Keratinocyte (primary cell): ENCODE measurements at regions not wholly inside any gene's neighbourhood (a gene's known extent, or its start where the extent isn't known, plus 50 kb on each side); places are given as distances from the start of the nearest gene placed in this dataset.

Experiments used
- DNase-seq: peaks from one replicate; pipeline ENCODE4 v3.0.0-alpha.2; 2011; ENCODE audit warnings: low read depth, missing footprints, low spot score
- FAIRE-seq: peaks from 2 replicates; lab custom pipeline; 2011; peaks lifted over from hg19 to GRCh38; lab: Jason Lieb, UNC
- H2AFZ ChIP-seq: 2 replicates; pipeline ENCODE4 v1.6.0; 2012; ENCODE audit warnings: low read length, control low read depth, inconsistent platforms; ENCODE audit not compliant: control insufficient read depth
- H3K27ac ChIP-seq: 2 replicates; pipeline ENCODE4 v1.5.1; 2011; ENCODE audit warnings: low read length; ENCODE audit not compliant: control insufficient read depth, insufficient read depth
- H3K27me3 ChIP-seq: 3 replicates; pipeline ENCODE4 v1.6.0; 2011; ENCODE audit warnings: low read length; ENCODE audit not compliant: control insufficient read depth, insufficient read depth; ENCODE audit errors: extremely low read depth
- H3K36me3 ChIP-seq, 2 experiments: 2 replicates in 1 of 2; 3 replicates in 1 of 2; pipeline ENCODE4 v1.5.1; 2011; ENCODE audit warnings: low read length in 2 of 2, mild to moderate bottlenecking in 1 of 2; ENCODE audit not compliant: control insufficient read depth in 2 of 2, insufficient read depth in 2 of 2; ENCODE audit errors: extremely low read depth in 1 of 2
- H3K4me1 ChIP-seq: 3 replicates; pipeline ENCODE4 v1.5.1; 2011; ENCODE audit warnings: low read length; ENCODE audit not compliant: control insufficient read depth, insufficient read depth; ENCODE audit errors: extremely low read depth
- H3K4me2 ChIP-seq: 3 replicates; pipeline ENCODE4 v1.6.0; 2011; ENCODE audit warnings: low read depth, low read length; ENCODE audit not compliant: control insufficient read depth, insufficient read depth; ENCODE audit errors: extremely low read depth
- H3K4me3 ChIP-seq, 3 experiments: fragments of 200-600 bp in 1 of 3; sonication (generic) in 1 of 3; 2 replicates in 2 of 3; 3 replicates in 1 of 3; pipeline ENCODE4 v1.5.1; 2011 to 2016; ENCODE audit warnings: low read length in 3 of 3, mild to moderate bottlenecking in 3 of 3, control low read depth in 2 of 3, inconsistent platforms in 1 of 3, low read depth in 1 of 3, mixed read lengths in 1 of 3, mixed run types in 1 of 3, moderate library complexity in 1 of 3; ENCODE audit not compliant: control insufficient read depth in 2 of 3, insufficient read depth in 2 of 3; ENCODE audit errors: extremely low read depth in 1 of 3
- H3K79me2 ChIP-seq: 2 replicates; pipeline ENCODE4 v1.6.0; 2012; ENCODE audit warnings: low read length; ENCODE audit not compliant: control insufficient read depth, insufficient read depth
- H3K9ac ChIP-seq: 3 replicates; pipeline ENCODE4 v1.6.0; 2011; ENCODE audit warnings: low read length; ENCODE audit not compliant: control insufficient read depth, insufficient read depth; ENCODE audit errors: extremely low read depth
- H3K9me1 ChIP-seq: 3 replicates; pipeline ENCODE4 v1.6.0; 2011; ENCODE audit warnings: low read length; ENCODE audit not compliant: control insufficient read depth, insufficient read depth; ENCODE audit errors: extremely low read depth
- H3K9me3 ChIP-seq: 2 replicates; pipeline ENCODE4 v1.5.1; 2012; ENCODE audit warnings: low read depth, low read length; ENCODE audit not compliant: control insufficient read depth
- H4K20me1 ChIP-seq: 3 replicates; pipeline ENCODE4 v1.6.0; 2011; ENCODE audit warnings: low read length; ENCODE audit not compliant: control insufficient read depth, insufficient read depth; ENCODE audit errors: extremely low read depth
- CTCF ChIP-seq, 3 experiments: IDR thresholded peaks in 1 of 3; conservative IDR thresholded peaks in 1 of 3; optimal IDR thresholded peaks in 1 of 3; 2 replicates in 2 of 3; 3 replicates in 1 of 3; pipeline versions ENCODE3 to v1.5.1; 2011; ENCODE audit warnings: low read length in 3 of 3, mild to moderate bottlenecking in 3 of 3, moderate library complexity in 2 of 3, control low read depth in 1 of 3, inconsistent platforms in 1 of 3; ENCODE audit not compliant: insufficient read depth in 2 of 3; ENCODE audit errors: extremely low read depth in 1 of 3
- EZH2 ChIP-seq: IDR thresholded peaks from one replicate; pipeline ENCODE4 v1.6.1; 2012; ENCODE audit warnings: inconsistent platforms, mild to moderate bottlenecking, low read length, moderate library complexity
- dilution Hi-C: fragments of 300-500 bp; cut with MboI; formaldehyde crosslinking; loops from one replicate; pipeline ENCODE4 v1.7.0; 2020; ENCODE audit warnings: low sequenced_read_pairs; ENCODE audit not compliant: extremely low pct_ligation_motif_present

- no peaks in the 10 kb centered on the region for H3K9me1 ChIP-seq
- dilution Hi-C loops, result no loop called here
- DNase-seq, result no peak
- H2AFZ ChIP-seq, result no peak overlapping the region
- no peak for FAIRE-seq
- no peaks in the 10 kb centered on the region for H3K4me1 ChIP-seq
- H3K79me2 ChIP-seq, result no peaks in the 10 kb centered on the region
- H3K27me3 ChIP-seq, result no peaks in the 10 kb centered on the region
- H3K4me2 ChIP-seq, result no peak overlapping the region
- H3K9ac ChIP-seq, result no peak overlapping the region
- no peaks in the 10 kb centered on the region for H3K36me3 ChIP-seq
- H3K4me3 ChIP-seq, result no peak overlapping the region
- H3K27ac ChIP-seq, result no peak overlapping the region
- H3K9me3 ChIP-seq, result no peaks in the 10 kb centered on the region
- TF ChIP-seq EZH2 (no peak), CTCF (optimal IDR thresholded peaks at IDR 0.05 in 1 of 3, IDR thresholded peaks at IDR 0.05 in 1 of 3, conservative IDR thresholded peaks at IDR 0.05 in 1 of 3; ENCODE audit: extremely low read depth in 1 of 3, insufficient read depth in 2 of 3, low read length in 3 of 3) (no peak)
- no peaks in the 10 kb centered on the region for H4K20me1 ChIP-seq
Measured at GRCh38 chr14:55841625-55842024, 261.6 kb downstream of the KTN1 start.

GRCh38 chr14:55843718-55844403 lies 263.9 kb downstream of the KTN1 start:
- Histone ChIP-seq H3K27me3 (no peaks in the 10 kb centered on the region), H3K36me3 (no peaks in the 10 kb centered on the region), H3K9me1 (no peaks in the 10 kb centered on the region), H3K9ac (no peak overlapping the region), H4K20me1 (no peaks in the 10 kb centered on the region), H3K27ac (no peak overlapping the region), H3K79me2 (no peaks in the 10 kb centered on the region), H3K9me3 (no peaks in the 10 kb centered on the region), H3K4me2 (no peak overlapping the region), H3K4me3 (no peak overlapping the region), H3K4me1 (no peaks in the 10 kb centered on the region), H2AFZ (no peak overlapping the region)
- dilution Hi-C loops, result no loop called here
- no peak for DNase-seq
- TF ChIP-seq EZH2 (no peak), CTCF (optimal IDR thresholded peaks at IDR 0.05 in 1 of 3, IDR thresholded peaks at IDR 0.05 in 1 of 3, conservative IDR thresholded peaks at IDR 0.05 in 1 of 3; ENCODE audit: extremely low read depth in 1 of 3, insufficient read depth in 2 of 3, low read length in 3 of 3) (no peak)
- no peak for FAIRE-seq
